Testis (tissue), 2 donors: ENCODE measurements at regions not wholly inside any gene's neighbourhood (a gene's known extent, or its start where the extent isn't known, plus 50 kb on each side); places are given as distances from the start of the nearest gene placed in this dataset.

Experiments
- DNase-seq: peaks from one replicate; pipeline ENCODE4 v3.0.0-alpha.2; 2019
- H3K27ac ChIP-seq, 2 donors: fragments of 200-600 bp; sonication (generic); one replicate each; pipeline ENCODE4 v1.5.1; 2019
- H3K27me3 ChIP-seq: fragments of 200-600 bp; sonication (generic); one replicate; pipeline ENCODE4 v1.5.1; 2019
- H3K36me3 ChIP-seq: fragments of 200-600 bp; sonication (generic); one replicate; pipeline ENCODE4 v1.5.1; 2017; ENCODE audit warnings: low read depth; ENCODE audit errors: missing control alignments
- H3K4me1 ChIP-seq: fragments of 200-600 bp; sonication (generic); one replicate; pipeline ENCODE4 v1.5.1; 2019
- H3K4me3 ChIP-seq, 2 donors: fragments of 200-600 bp; sonication (generic); one replicate each; pipeline ENCODE4 v1.5.1; 2017 to 2019
- H3K9me3 ChIP-seq: fragments of 200-600 bp; sonication (generic); one replicate; pipeline ENCODE4 v1.5.1; 2017
- POLR2A ChIP-seq: fragments of 450-650 bp; IDR thresholded peaks from one replicate; pipeline ENCODE4 v1.6.1; 2017; ENCODE audit warnings: antibody characterized with exemption, mild to moderate bottlenecking, moderate library complexity
- WGBS, 2 donors: methylation state at CpG; one replicate each; pipeline ENCODE4 v1.1.5; 2018; 5-methylcytosine and 5-hydroxymethylcytosine counted together
- intact Hi-C: fragments of 100-400 bp; cut with DNase I; formaldehyde crosslinking; loops from one replicate; pipeline ENCODE4 v1.15.1; 2023; ENCODE audit warnings: low total_unique reads
- TF ChIP-seq, protein P1 (sequence below), 3 experiments: fragments of 450-650 bp in 2 of 3; fragments of 200-600 bp in 1 of 3; sonication (generic) in 1 of 3; IDR thresholded peaks; one replicate each; pipeline ENCODE4 v1.5.1; 2016 to 2019; ENCODE audit warnings: antibody characterized with exemption in 3 of 3, mild to moderate bottlenecking in 2 of 3, moderate library complexity in 1 of 3

DNA sequence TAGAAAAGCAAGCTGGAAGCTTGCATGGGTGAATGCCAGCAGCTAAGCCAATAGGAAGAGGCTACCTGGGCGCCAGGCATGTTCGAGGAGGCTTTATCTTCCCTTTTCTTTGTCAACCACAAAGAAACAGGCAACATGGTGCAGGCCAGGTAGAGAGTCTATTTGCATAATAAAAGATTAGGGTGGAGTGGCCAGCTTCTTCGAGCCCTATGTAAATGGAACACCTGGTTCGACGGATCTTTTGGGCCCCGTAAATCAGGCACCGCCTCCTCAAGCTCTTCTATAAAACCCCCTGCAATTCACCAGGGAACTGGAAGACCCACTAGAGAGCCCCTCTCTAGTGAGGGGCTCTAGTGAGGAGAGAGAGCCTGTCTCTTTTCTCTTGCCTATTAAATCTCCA, 1106.2 kb upstream of the CELF2 start:
- Histone ChIP-seq H3K36me3 (no peaks in the 10 kb centered on the region), H3K4me3 (no peak overlapping the region), H3K27ac (no peak overlapping the region), H3K27me3 (no peaks in the 10 kb centered on the region), H3K9me3 (no peaks in the 10 kb centered on the region), H3K4me1 (no peaks in the 10 kb centered on the region)
- intact Hi-C loops: no loop called here
- TF ChIP-seq, protein P1, sequence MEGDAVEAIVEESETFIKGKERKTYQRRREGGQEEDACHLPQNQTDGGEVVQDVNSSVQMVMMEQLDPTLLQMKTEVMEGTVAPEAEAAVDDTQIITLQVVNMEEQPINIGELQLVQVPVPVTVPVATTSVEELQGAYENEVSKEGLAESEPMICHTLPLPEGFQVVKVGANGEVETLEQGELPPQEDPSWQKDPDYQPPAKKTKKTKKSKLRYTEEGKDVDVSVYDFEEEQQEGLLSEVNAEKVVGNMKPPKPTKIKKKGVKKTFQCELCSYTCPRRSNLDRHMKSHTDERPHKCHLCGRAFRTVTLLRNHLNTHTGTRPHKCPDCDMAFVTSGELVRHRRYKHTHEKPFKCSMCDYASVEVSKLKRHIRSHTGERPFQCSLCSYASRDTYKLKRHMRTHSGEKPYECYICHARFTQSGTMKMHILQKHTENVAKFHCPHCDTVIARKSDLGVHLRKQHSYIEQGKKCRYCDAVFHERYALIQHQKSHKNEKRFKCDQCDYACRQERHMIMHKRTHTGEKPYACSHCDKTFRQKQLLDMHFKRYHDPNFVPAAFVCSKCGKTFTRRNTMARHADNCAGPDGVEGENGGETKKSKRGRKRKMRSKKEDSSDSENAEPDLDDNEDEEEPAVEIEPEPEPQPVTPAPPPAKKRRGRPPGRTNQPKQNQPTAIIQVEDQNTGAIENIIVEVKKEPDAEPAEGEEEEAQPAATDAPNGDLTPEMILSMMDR (IDR thresholded peaks at IDR 0.05): no peak
- no peak for TF ChIP-seq POLR2A
- DNase-seq: no peak
- WGBS, 2 donors: 85 to 86% methylated on average over 7 of the region's 7 CpGs

DNA sequence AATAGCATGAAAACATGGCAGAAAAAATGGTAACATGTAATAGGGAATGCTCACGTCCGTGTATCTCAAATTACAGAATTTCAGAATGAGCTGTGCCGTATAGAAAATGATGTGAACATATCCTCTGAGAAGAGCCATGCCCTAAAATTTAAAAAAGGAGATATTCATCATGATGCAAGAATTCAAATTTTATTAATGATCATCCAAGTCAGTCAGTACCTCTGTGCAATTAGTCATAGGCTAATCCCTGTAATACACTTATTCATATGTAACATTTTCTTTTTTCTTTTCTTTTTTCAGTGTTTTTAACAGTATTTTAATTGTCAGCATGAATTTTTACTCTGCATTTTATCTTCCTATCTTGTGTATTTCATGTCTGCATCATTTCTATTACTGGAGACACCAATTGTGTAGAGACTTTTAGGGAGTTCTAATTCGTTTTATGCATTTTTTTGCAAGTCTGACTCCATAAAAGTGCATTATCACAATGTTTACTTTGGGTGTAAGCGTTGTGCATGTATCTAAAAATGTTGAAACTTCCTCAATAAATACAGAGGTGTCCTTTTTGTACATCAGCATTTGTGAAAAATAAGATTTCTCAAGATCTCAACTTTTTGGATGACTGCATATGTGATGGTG, 1103.7 kb upstream of the CELF2 start:
- intact Hi-C loops: no loop called here
- WGBS, 2 donors: 76 to 84% methylated on average over 5 of the region's 5 CpGs
- Histone ChIP-seq H3K4me3 (no peak overlapping the region), H3K36me3 (no peaks in the 10 kb centered on the region), H3K27ac (no peak overlapping the region), H3K27me3 (no peaks in the 10 kb centered on the region), H3K4me1 (no peaks in the 10 kb centered on the region), H3K9me3 (no peaks in the 10 kb centered on the region)
- no peak for TF ChIP-seq POLR2A
- TF ChIP-seq, protein P1 (IDR thresholded peaks at IDR 0.05): no peak
- no peak for DNase-seq

- no peak overlapping the region for H3K27ac ChIP-seq
- H3K36me3 ChIP-seq: no peaks in the 10 kb centered on the region
- H3K27me3 ChIP-seq: no peaks in the 10 kb centered on the region
- peaks cover 3% of the 10 kb centered on the region for H3K4me1 ChIP-seq
- H3K9me3 ChIP-seq: no peaks in the 10 kb centered on the region
- 38 to 48% methylated on average over 4 of the region's 4 CpGs for WGBS, 2 donors
- H3K4me3 ChIP-seq: no peak overlapping the region
- intact Hi-C loops: no loop called here
- no peak for TF ChIP-seq POLR2A
- TF ChIP-seq, protein P1 (IDR thresholded peaks at IDR 0.05): no peak
- no peak for DNase-seq
Observed at GRCh38 chr10:9921544-9921943, 1096.1 kb upstream of the CELF2 start.

- intact Hi-C loops: no loop called here
- TF ChIP-seq, protein P1 (IDR thresholded peaks at IDR 0.05): no peak
- TF ChIP-seq POLR2A: no peak
- peaks cover 3% of the 10 kb centered on the region for H3K4me1 ChIP-seq
- DNase-seq: no peak
- H3K9me3 ChIP-seq: no peaks in the 10 kb centered on the region
- no peaks in the 10 kb centered on the region for H3K36me3 ChIP-seq
- H3K4me3 ChIP-seq: no peak overlapping the region
- no peaks in the 10 kb centered on the region for H3K27me3 ChIP-seq
- 65 to 67% methylated on average over 10 of the region's 10 CpGs for WGBS, 2 donors
- H3K27ac ChIP-seq: no peak overlapping the region
Observed at GRCh38 chr10:9922126-9922870, 1095.4 kb upstream of the CELF2 start.

DNA sequence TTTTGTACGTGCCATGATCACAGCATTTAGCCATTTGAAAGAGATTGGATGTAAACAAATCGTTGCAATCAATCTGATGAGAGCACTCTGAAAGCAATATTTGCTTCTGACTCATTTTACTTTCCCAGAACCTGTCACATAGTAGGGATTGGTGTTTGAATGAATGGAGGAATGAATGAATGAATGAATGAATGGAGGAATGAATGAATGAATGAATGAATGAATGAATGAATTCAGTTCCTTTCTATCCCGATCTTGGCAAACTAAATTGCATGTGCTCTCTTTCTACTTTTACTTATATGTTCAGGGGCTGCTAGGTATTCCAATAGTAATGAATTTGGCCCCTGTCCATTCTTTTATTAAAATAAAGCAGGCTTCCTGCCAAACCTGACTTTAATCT, 1091.7 kb upstream of the CELF2 start:
- no peak for DNase-seq
- 86 to 87% methylated on average over 3 of the region's 3 CpGs for WGBS, 2 donors
- no peak overlapping the region for H3K4me3 ChIP-seq

More for the DNA sequence above, 1091.7 kb upstream of the CELF2 start:
- H3K36me3 ChIP-seq: no peaks in the 10 kb centered on the region
- H3K27me3 ChIP-seq: no peaks in the 10 kb centered on the region
- TF ChIP-seq POLR2A: no peak
- TF ChIP-seq, protein P1 (IDR thresholded peaks at IDR 0.05): no peak
- H3K27ac ChIP-seq: no peak overlapping the region
- no peaks in the 10 kb centered on the region for H3K9me3 ChIP-seq
- H3K4me1 ChIP-seq: peaks cover 3% of the 10 kb centered on the region
- intact Hi-C loops: no loop called here
